ENCODE measurements at regions not wholly inside any gene's neighbourhood (a gene's known extent, or its start where the extent isn't known, plus 50 kb on each side); places are given as distances from the start of the nearest gene placed in this dataset.

DNA sequence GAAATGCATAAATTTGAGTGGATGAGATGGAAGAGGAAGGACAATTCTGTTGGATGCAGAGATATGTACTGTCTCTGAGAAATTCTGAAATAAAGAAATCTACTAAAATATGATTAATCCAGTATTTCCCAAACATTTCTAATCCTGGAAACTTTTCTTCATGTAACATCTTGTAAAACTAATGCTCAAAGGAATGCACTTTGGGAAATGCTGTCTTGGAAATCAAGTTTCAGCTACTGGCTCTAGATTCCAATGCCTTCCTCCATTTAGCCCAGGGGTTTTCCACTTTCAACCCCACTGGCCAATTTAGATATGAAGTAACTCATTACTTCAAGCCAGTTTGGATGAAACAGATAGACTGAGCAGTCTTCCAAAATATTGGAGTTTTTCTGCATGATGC lies 355.1 kb downstream of the TXNL1 start:
- Histone ChIP-seq H3K27ac (ENCODE audit: extremely low read depth, low read depth, low read length) (no peak overlapping the region), H3K9me3 (ENCODE audit: control insufficient read depth, insufficient read depth, low read depth, low read length) (no peaks in the 10 kb centered on the region), H3K4me3 (ENCODE audit: low read depth, low read length) (no peak overlapping the region), H3K36me3 (ENCODE audit: control insufficient read depth in 2 of 2, insufficient read depth in 1 of 2, low read length in 2 of 2) (no peaks in the 10 kb centered on the region), H3K4me1 (ENCODE audit: control insufficient read depth, insufficient read depth, low read length) (no peaks in the 10 kb centered on the region)
- TF ChIP-seq ZNF48 (tag by site-specific recombination; IDR thresholded peaks at IDR 0.05) (no peak), BCL11B (tag by site-specific recombination; IDR thresholded peaks at IDR 0.05; ENCODE audit: low read depth) (no peak), ZNF2 (tag by site-specific recombination; IDR thresholded peaks at IDR 0.05) (no peak), GLIS1 (tag by site-specific recombination; IDR thresholded peaks at IDR 0.05) (no peak), ZNF626 (tag by site-specific recombination; IDR thresholded peaks at IDR 0.05) (no peak), ZNF76 (tag by site-specific recombination; IDR thresholded peaks at IDR 0.05; ENCODE audit: borderline replicate concordance, low read depth) (no peak), KLF9 (tag by site-specific recombination; IDR thresholded peaks at IDR 0.05; ENCODE audit: low read depth) (no peak), ZNF664 (tag by site-specific recombination; IDR thresholded peaks at IDR 0.05) (no peak)
- TF ChIP-seq, protein P1, sequence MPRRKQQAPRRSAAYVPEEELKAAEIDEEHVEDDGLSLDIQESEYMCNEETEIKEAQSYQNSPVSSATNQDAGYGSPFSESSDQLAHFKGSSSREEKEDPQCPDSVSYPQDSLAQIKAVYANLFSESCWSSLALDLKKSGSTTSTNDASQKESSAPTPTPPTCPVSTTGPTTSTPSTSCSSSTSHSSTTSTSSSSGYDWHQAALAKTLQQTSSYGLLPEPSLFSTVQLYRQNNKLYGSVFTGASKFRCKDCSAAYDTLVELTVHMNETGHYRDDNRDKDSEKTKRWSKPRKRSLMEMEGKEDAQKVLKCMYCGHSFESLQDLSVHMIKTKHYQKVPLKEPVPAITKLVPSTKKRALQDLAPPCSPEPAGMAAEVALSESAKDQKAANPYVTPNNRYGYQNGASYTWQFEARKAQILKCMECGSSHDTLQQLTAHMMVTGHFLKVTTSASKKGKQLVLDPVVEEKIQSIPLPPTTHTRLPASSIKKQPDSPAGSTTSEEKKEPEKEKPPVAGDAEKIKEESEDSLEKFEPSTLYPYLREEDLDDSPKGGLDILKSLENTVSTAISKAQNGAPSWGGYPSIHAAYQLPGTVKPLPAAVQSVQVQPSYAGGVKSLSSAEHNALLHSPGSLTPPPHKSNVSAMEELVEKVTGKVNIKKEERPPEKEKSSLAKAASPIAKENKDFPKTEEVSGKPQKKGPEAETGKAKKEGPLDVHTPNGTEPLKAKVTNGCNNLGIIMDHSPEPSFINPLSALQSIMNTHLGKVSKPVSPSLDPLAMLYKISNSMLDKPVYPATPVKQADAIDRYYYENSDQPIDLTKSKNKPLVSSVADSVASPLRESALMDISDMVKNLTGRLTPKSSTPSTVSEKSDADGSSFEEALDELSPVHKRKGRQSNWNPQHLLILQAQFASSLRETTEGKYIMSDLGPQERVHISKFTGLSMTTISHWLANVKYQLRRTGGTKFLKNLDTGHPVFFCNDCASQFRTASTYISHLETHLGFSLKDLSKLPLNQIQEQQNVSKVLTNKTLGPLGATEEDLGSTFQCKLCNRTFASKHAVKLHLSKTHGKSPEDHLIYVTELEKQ (tag by site-specific recombination; IDR thresholded peaks at IDR 0.05; ENCODE audit: borderline replicate concordance), result no peak
- TF ChIP-seq, protein P2, sequence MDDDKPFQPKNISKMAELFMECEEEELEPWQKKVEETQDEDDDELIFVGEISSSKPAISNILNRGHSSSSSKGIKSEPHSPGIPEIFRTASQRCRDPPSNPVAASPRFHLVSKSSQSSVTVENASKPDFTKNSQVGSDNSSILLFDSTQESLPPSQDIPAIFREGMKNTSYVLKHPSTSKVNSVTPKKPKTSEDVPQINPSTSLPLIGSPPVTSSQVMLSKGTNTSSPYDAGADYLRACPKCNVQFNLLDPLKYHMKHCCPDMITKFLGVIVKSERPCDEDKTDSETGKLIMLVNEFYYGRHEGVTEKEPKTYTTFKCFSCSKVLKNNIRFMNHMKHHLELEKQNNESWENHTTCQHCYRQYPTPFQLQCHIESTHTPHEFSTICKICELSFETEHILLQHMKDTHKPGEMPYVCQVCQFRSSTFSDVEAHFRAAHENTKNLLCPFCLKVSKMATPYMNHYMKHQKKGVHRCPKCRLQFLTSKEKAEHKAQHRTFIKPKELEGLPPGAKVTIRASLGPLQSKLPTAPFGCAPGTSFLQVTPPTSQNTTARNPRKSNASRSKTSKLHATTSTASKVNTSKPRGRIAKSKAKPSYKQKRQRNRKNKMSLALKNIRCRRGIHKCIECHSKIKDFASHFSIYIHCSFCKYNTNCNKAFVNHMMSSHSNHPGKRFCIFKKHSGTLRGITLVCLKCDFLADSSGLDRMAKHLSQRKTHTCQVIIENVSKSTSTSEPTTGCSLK (tag by site-specific recombination; IDR thresholded peaks at IDR 0.05), result no peak
- ChIA-PET POLR2A (no interaction called here), CTCF (no interaction called here)

DNA sequence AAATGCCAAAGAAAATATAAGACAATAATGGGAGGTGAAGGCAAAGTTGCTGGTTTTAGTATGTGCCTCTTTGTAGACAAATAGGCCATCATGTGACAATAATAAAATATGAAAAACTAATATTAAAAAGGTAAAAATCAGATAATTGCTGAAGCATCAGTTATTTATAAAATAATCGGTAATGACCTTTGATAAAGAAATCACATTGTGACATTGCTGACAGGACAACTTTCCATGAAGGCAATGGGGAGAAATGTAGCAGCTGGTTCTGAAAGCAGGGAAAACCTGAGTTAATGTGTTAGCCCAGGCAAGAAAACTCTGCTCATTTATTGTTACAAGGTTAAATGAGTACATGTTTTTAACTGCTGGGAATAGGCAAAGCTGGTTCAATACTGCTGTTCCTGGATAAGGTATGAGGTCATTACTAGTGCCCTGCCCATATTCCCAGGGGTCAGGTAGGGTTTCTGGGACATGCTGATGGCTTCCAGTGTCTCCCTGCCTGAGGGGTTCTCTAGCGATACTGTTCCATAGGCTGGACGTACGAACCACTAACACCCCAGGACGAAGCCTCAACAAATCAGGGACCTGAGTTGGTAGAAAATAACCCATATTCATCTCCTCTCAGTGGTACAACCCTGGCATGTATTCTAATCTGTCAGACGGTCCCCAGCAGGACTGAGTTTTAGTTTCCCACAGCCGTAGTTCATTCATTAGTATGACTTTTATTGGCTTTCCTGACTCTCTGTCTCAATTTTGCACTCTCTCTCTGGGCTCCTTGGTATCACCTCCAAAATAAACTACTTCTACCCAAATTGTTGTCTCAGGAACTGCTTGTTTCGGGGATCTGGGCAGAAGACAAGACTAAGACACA lies 355.9 kb downstream of the TXNL1 start:
- H3K36me3 ChIP-seq (ENCODE audit: control insufficient read depth in 2 of 2, insufficient read depth in 1 of 2, low read length in 2 of 2), result no peaks in the 10 kb centered on the region
- no peak overlapping the region for H3K27ac ChIP-seq (ENCODE audit: extremely low read depth, low read depth, low read length)
- H3K4me1 ChIP-seq (ENCODE audit: control insufficient read depth, insufficient read depth, low read length), result no peaks in the 10 kb centered on the region
- POLR2A ChIA-PET, result no interaction called here
- CTCF ChIA-PET, result no interaction called here
- no peaks in the 10 kb centered on the region for H3K9me3 ChIP-seq (ENCODE audit: control insufficient read depth, insufficient read depth, low read depth, low read length)
- no peak overlapping the region for H3K4me3 ChIP-seq (ENCODE audit: low read depth, low read length)
- TF ChIP-seq ZNF223 (tag by site-specific recombination; IDR thresholded peaks at IDR 0.05) (no peak), SALL2 (tag by site-specific recombination; IDR thresholded peaks at IDR 0.05; ENCODE audit: borderline replicate concordance) (no peak), ZNF394 (tag by site-specific recombination; IDR thresholded peaks at IDR 0.05; ENCODE audit: borderline replicate concordance) (no peak), ZNF354C (tag by site-specific recombination; IDR thresholded peaks at IDR 0.05; ENCODE audit: borderline replicate concordance, low read depth) (no peak), ZNF302 (tag by site-specific recombination; IDR thresholded peaks at IDR 0.05; ENCODE audit: low read depth) (no peak), SCRT1 (tag by site-specific recombination; IDR thresholded peaks at IDR 0.05; ENCODE audit: borderline replicate concordance) (no peak), MZF1 (tag by site-specific recombination; IDR thresholded peaks at IDR 0.05; ENCODE audit: borderline replicate concordance) (no peak)
- TF ChIP-seq, protein P3, sequence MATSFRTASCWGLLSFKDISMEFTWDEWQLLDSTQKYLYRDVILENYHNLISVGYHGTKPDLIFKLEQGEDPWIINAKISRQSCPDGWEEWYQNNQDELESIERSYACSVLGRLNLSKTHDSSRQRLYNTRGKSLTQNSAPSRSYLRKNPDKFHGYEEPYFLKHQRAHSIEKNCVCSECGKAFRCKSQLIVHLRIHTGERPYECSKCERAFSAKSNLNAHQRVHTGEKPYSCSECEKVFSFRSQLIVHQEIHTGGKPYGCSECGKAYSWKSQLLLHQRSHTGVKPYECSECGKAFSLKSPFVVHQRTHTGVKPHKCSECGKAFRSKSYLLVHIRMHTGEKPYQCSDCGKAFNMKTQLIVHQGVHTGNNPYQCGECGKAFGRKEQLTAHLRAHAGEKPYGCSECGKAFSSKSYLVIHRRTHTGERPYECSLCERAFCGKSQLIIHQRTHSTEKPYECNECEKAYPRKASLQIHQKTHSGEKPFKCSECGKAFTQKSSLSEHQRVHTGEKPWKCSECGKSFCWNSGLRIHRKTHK (tag by site-specific recombination; IDR thresholded peaks at IDR 0.05), result no peak
- TF ChIP-seq, protein P4, sequence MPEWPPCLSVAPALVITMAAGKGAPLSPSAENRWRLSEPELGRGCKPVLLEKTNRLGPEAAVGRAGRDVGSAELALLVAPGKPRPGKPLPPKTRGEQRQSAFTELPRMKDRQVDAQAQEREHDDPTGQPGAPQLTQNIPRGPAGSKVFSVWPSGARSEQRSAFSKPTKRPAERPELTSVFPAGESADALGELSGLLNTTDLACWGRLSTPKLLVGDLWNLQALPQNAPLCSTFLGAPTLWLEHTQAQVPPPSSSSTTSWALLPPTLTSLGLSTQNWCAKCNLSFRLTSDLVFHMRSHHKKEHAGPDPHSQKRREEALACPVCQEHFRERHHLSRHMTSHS (tag by site-specific recombination; IDR thresholded peaks at IDR 0.05), result no peak
- TF ChIP-seq, protein P5, sequence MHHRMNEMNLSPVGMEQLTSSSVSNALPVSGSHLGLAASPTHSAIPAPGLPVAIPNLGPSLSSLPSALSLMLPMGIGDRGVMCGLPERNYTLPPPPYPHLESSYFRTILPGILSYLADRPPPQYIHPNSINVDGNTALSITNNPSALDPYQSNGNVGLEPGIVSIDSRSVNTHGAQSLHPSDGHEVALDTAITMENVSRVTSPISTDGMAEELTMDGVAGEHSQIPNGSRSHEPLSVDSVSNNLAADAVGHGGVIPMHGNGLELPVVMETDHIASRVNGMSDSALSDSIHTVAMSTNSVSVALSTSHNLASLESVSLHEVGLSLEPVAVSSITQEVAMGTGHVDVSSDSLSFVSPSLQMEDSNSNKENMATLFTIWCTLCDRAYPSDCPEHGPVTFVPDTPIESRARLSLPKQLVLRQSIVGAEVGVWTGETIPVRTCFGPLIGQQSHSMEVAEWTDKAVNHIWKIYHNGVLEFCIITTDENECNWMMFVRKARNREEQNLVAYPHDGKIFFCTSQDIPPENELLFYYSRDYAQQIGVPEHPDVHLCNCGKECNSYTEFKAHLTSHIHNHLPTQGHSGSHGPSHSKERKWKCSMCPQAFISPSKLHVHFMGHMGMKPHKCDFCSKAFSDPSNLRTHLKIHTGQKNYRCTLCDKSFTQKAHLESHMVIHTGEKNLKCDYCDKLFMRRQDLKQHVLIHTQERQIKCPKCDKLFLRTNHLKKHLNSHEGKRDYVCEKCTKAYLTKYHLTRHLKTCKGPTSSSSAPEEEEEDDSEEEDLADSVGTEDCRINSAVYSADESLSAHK (tag by site-specific recombination; IDR thresholded peaks at IDR 0.05), result no peak
- TF ChIP-seq, protein P6, sequence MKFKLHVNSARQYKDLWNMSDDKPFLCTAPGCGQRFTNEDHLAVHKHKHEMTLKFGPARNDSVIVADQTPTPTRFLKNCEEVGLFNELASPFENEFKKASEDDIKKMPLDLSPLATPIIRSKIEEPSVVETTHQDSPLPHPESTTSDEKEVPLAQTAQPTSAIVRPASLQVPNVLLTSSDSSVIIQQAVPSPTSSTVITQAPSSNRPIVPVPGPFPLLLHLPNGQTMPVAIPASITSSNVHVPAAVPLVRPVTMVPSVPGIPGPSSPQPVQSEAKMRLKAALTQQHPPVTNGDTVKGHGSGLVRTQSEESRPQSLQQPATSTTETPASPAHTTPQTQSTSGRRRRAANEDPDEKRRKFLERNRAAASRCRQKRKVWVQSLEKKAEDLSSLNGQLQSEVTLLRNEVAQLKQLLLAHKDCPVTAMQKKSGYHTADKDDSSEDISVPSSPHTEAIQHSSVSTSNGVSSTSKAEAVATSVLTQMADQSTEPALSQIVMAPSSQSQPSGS (tag by site-specific recombination; IDR thresholded peaks at IDR 0.05; ENCODE audit: low read depth), result no peak
